ENCODE measurements at regions not wholly inside any gene's neighbourhood (a gene's known extent, or its start where the extent isn't known, plus 50 kb on each side); places are given as distances from the start of the nearest gene placed in this dataset.

DNA sequence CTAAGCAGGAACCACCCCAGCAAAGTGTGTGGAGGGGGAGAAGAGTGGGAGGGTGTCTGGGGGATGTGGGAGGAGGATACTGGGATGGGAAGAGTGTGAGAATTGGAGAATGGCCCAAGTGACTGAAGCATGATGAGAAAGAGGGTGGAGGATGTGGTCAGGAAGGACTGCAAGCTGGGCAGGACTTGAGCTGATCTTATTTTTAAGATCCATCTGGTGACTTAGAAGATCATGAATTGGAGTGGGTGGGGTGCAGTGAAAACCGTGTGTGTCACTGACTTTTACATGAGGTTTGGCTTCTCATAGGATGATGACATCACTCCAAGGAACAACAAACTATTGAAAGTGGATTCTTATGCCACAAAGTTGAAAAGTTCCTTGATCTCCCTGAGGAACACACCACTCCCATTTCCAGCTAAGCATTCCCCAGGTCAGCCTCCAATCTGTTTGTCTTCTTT is 287.5 kb downstream of the GALC start:
- TF ChIP-seq, protein P1, sequence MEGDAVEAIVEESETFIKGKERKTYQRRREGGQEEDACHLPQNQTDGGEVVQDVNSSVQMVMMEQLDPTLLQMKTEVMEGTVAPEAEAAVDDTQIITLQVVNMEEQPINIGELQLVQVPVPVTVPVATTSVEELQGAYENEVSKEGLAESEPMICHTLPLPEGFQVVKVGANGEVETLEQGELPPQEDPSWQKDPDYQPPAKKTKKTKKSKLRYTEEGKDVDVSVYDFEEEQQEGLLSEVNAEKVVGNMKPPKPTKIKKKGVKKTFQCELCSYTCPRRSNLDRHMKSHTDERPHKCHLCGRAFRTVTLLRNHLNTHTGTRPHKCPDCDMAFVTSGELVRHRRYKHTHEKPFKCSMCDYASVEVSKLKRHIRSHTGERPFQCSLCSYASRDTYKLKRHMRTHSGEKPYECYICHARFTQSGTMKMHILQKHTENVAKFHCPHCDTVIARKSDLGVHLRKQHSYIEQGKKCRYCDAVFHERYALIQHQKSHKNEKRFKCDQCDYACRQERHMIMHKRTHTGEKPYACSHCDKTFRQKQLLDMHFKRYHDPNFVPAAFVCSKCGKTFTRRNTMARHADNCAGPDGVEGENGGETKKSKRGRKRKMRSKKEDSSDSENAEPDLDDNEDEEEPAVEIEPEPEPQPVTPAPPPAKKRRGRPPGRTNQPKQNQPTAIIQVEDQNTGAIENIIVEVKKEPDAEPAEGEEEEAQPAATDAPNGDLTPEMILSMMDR (IDR thresholded peaks at IDR 0.05; ENCODE audit: borderline replicate concordance, extremely low read depth, low read length, poor library complexity, severe bottlenecking) = no peak
- no peak for TF ChIP-seq EZH2 (IDR thresholded peaks at IDR 0.05; ENCODE audit: borderline replicate concordance, low read depth, low read length, severe bottlenecking)
